Neuronal stem cell (in vitro differentiated cells): ENCODE measurements at regions not wholly inside any gene's neighbourhood (a gene's known extent, or its start where the extent isn't known, plus 50 kb on each side); places are given as distances from the start of the nearest gene placed in this dataset.

Experiments
- DNase-seq: peaks from one replicate; pipeline ENCODE4 v3.0.0-alpha.2; 2013; ENCODE audit warnings: low spot score
- H2AFZ ChIP-seq: one replicate; pipeline ENCODE4 v1.6.1; 2013; ENCODE audit warnings: mild to moderate bottlenecking, low read length, inconsistent platforms
- H2AK5ac ChIP-seq: 2 replicates; pipeline ENCODE4 v1.6.1; 2013; ENCODE audit warnings: low read depth, mild to moderate bottlenecking, inconsistent platforms, low read length, moderate library complexity, mixed read lengths
- H2BK120ac ChIP-seq: 2 replicates; pipeline ENCODE4 v1.6.1; 2013; ENCODE audit warnings: low read depth, mild to moderate bottlenecking, inconsistent platforms, low read length, moderate library complexity, mixed read lengths
- H2BK12ac ChIP-seq: one replicate; pipeline ENCODE4 v1.6.1; 2013; ENCODE audit warnings: low read length, inconsistent platforms
- H2BK15ac ChIP-seq: 2 replicates; pipeline ENCODE4 v1.6.1; 2013; ENCODE audit warnings: mild to moderate bottlenecking, low read length, inconsistent platforms, mixed read lengths
- H2BK5ac ChIP-seq: one replicate; pipeline ENCODE4 v1.6.1; 2013; ENCODE audit warnings: inconsistent platforms, mild to moderate bottlenecking, low read length, moderate library complexity
- H3K14ac ChIP-seq: one replicate; pipeline ENCODE4 v1.6.1; 2013; ENCODE audit warnings: low read length, inconsistent platforms
- H3K18ac ChIP-seq: 2 replicates; pipeline ENCODE4 v1.6.1; 2013; ENCODE audit warnings: low read length, inconsistent platforms
- H3K23ac ChIP-seq: 2 replicates; pipeline ENCODE4 v1.6.1; 2013; ENCODE audit warnings: low read depth, mild to moderate bottlenecking, mixed read lengths, low read length, inconsistent platforms; ENCODE audit not compliant: poor library complexity
- H3K27ac ChIP-seq: replicated peaks from 3 replicates; pipeline ENCODE4 v1.5.1; 2013; ENCODE audit warnings: low read length, inconsistent platforms
- H3K27me3 ChIP-seq, 3 experiments: 2 replicates each; pipeline ENCODE4 v1.6.1; 2013; ENCODE audit warnings: low read length in 3 of 3, mild to moderate bottlenecking in 2 of 3, inconsistent platforms in 1 of 3, low read depth in 1 of 3, mixed read lengths in 1 of 3, moderate library complexity in 1 of 3; ENCODE audit not compliant: control insufficient read depth in 3 of 3, insufficient read depth in 3 of 3
- H3K36me3 ChIP-seq, 2 donors: replicated peaks in 1 of 2; 2 replicates each; pipeline ENCODE4 v1.6.1; 2013; ENCODE audit warnings: low read length in 2 of 2; ENCODE audit not compliant: control insufficient read depth in 2 of 2, insufficient read depth in 2 of 2
- H3K4ac ChIP-seq: 2 replicates; pipeline ENCODE4 v1.6.1; 2013; ENCODE audit warnings: inconsistent platforms, mild to moderate bottlenecking, low read length, moderate library complexity
- H3K4me1 ChIP-seq, 2 donors: 1 replicate in 1 of 2; 2 replicates in 1 of 2; pipeline ENCODE4 v1.6.1; 2013; ENCODE audit warnings: low read length in 2 of 2, low read depth in 1 of 2; ENCODE audit not compliant: control insufficient read depth in 2 of 2, insufficient read depth in 1 of 2
- H3K4me2 ChIP-seq: one replicate; pipeline ENCODE4 v1.6.1; 2013; ENCODE audit warnings: mild to moderate bottlenecking, low read length, inconsistent platforms; ENCODE audit not compliant: insufficient read depth, poor library complexity, severe bottlenecking
- H3K4me3 ChIP-seq, 2 donors: 2 replicates each; pipeline ENCODE4 v1.5.1; 2013; ENCODE audit warnings: low read length in 2 of 2, mild to moderate bottlenecking in 2 of 2, inconsistent platforms in 1 of 2, moderate library complexity in 1 of 2
- H3K79me1 ChIP-seq: one replicate; pipeline ENCODE4 v1.6.1; 2013; ENCODE audit warnings: low read depth, mild to moderate bottlenecking, inconsistent platforms, low read length, moderate library complexity
- H3K9ac ChIP-seq: one replicate; pipeline ENCODE4 v1.6.1; 2013; ENCODE audit warnings: mild to moderate bottlenecking, low read depth, low read length, inconsistent platforms; ENCODE audit not compliant: poor library complexity
- H3K9me3 ChIP-seq, 2 donors: replicated peaks in 1 of 2; 2 replicates each; pipeline versions ENCODE3 to v1.6.1; 2013; ENCODE audit warnings: low read length in 2 of 2, mild to moderate bottlenecking in 2 of 2, inconsistent platforms in 1 of 2, low read depth in 1 of 2, mixed read lengths in 1 of 2, moderate library complexity in 1 of 2; ENCODE audit not compliant: control insufficient read depth in 2 of 2, insufficient read depth in 1 of 2
- H4K8ac ChIP-seq: one replicate; pipeline ENCODE4 v1.6.1; 2013; ENCODE audit warnings: low read depth, mild to moderate bottlenecking, inconsistent platforms, low read length, moderate library complexity
- H4K91ac ChIP-seq: one replicate; pipeline ENCODE4 v1.6.1; 2013; ENCODE audit warnings: low read length, low read depth, mild to moderate bottlenecking, inconsistent platforms; ENCODE audit not compliant: poor library complexity
- WGBS, 2 donors: extraction: QIAGEN DNeasy Blood & Tissue Kit; methylation state at CpG; one replicate each; pipeline ENCODE4 v1.1.7; 2013; ENCODE audit warnings: missing lambda C conversion rate in 2 of 2, mixed read lengths in 1 of 2; ENCODE audit not compliant: insufficient read length in 2 of 2, insufficient replicate concordance in 1 of 2; ENCODE audit errors: extremely low coverage in 2 of 2; 5-methylcytosine and 5-hydroxymethylcytosine counted together

DNA sequence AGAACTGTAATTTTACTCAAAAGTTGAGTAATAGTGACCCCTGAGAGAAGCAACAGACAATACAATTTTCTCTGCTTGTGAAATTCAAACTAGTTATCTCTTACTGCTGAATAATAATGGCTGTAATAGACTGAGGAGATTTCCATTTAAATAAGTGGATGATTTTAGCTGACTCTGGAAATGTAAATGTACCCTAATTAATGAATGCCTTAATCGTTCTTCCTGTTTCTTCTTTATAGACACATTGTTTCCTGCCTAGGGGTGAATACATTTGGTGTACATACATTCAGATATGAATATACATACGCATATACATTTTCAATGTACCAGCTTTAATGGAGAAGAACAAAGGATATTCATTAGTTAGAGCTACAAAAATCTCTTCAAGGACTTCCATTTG is 611.9 kb downstream of the TFAP2B start:
- Histone ChIP-seq H3K4ac (no peak overlapping the region), H3K36me3 (no peaks in the 10 kb centered on the region), H3K27ac (no peak overlapping the region), H2BK12ac (no peak overlapping the region), H2AK5ac (no peak overlapping the region), H3K4me2 (no peak overlapping the region), H2BK120ac (no peak overlapping the region), H3K14ac (no peak overlapping the region), H3K18ac (no peak overlapping the region), H3K9ac (no peak overlapping the region), H2BK5ac (no peak overlapping the region), H3K79me1 (no peaks in the 10 kb centered on the region), H3K4me3 (no peak overlapping the region), H3K4me1 (peaks cover 4 to 6% of the 10 kb centered on the region in 2 donors), H3K23ac (no peak overlapping the region), H4K91ac (no peak overlapping the region), H3K9me3 (no peaks in the 10 kb centered on the region), H2BK15ac (no peak overlapping the region), H3K27me3 (no peaks in the 10 kb centered on the region), H2AFZ (no peak overlapping the region), H4K8ac (no peak overlapping the region)
- WGBS, 2 donors: no CpG with 5 or more reads among the region's 2 CpGs
- DNase-seq: no peak

- H3K4ac ChIP-seq: no peak overlapping the region
- no peaks in the 10 kb centered on the region for H3K27me3 ChIP-seq
- WGBS, 2 donors: no CpG with 5 or more reads among the region's 3 CpGs
These were observed 613.8 kb downstream of the TFAP2B start for GRCh38 chr6:51432481-51432880.

GRCh38 chr6:51450248-51450957 is 631.7 kb downstream of the TFAP2B start:
- H3K9me3 ChIP-seq: peaks cover 0 to 1% of the 10 kb centered on the region in 2 donors
- H3K4me2 ChIP-seq: no peak overlapping the region
- no peaks in the 10 kb centered on the region for H3K79me1 ChIP-seq
- H3K4ac ChIP-seq: no peak overlapping the region
- no peak overlapping the region for H3K18ac ChIP-seq
- no peak overlapping the region for H2BK15ac ChIP-seq
- H4K8ac ChIP-seq: no peak overlapping the region
- H3K27me3 ChIP-seq: no peaks in the 10 kb centered on the region
- H2AFZ ChIP-seq: no peak overlapping the region
- H3K4me1 ChIP-seq: peaks cover 2 to 5% of the 10 kb centered on the region in 2 donors
- no peak overlapping the region for H3K14ac ChIP-seq
- no peak overlapping the region for H2AK5ac ChIP-seq
- no peak overlapping the region for H3K23ac ChIP-seq
- DNase-seq: no peak
- no peaks in the 10 kb centered on the region for H3K36me3 ChIP-seq
- WGBS, 2 donors: no CpG with 5 or more reads among the region's 3 CpGs
- no peak overlapping the region for H4K91ac ChIP-seq
- no peak overlapping the region for H3K27ac ChIP-seq
- H3K4me3 ChIP-seq: no peak overlapping the region
- no peak overlapping the region for H2BK5ac ChIP-seq
- no peak overlapping the region for H2BK120ac ChIP-seq
- no peak overlapping the region for H2BK12ac ChIP-seq
- H3K9ac ChIP-seq: no peak overlapping the region

More at GRCh38 chr6:51432481-51432880, 613.8 kb downstream of the TFAP2B start:
- no peak overlapping the region for H2BK15ac ChIP-seq
- no peak overlapping the region for H3K4me3 ChIP-seq
- H3K14ac ChIP-seq: no peak overlapping the region
- no peak overlapping the region for H2AFZ ChIP-seq
- H4K8ac ChIP-seq: no peak overlapping the region
- H3K4me1 ChIP-seq: peaks cover 5 to 6% of the 10 kb centered on the region in 2 donors
- H3K18ac ChIP-seq: no peak overlapping the region
- H3K9ac ChIP-seq: no peak overlapping the region
- H3K36me3 ChIP-seq: no peaks in the 10 kb centered on the region
- H2AK5ac ChIP-seq: no peak overlapping the region
- no peak overlapping the region for H2BK12ac ChIP-seq
- H2BK5ac ChIP-seq: no peak overlapping the region
- no peaks in the 10 kb centered on the region for H3K79me1 ChIP-seq
- H3K9me3 ChIP-seq: no peaks in the 10 kb centered on the region
- H3K23ac ChIP-seq: no peak overlapping the region
- no peak overlapping the region for H4K91ac ChIP-seq
- no peak overlapping the region for H3K27ac ChIP-seq
- H2BK120ac ChIP-seq: no peak overlapping the region
- no peak overlapping the region for H3K4me2 ChIP-seq
- no peak for DNase-seq

GRCh38 chr6:51450958-51451357 is 632.3 kb downstream of the TFAP2B start:
- Histone ChIP-seq H3K4me2 (no peak overlapping the region), H2BK15ac (no peak overlapping the region), H3K14ac (no peak overlapping the region), H3K4me3 (no peak overlapping the region), H3K4me1 (peaks cover 2 to 5% of the 10 kb centered on the region in 2 donors), H3K4ac (no peak overlapping the region), H2BK5ac (no peak overlapping the region), H3K79me1 (no peaks in the 10 kb centered on the region), H4K8ac (no peak overlapping the region), H2AK5ac (no peak overlapping the region), H3K9ac (no peak overlapping the region), H2AFZ (no peak overlapping the region), H3K27ac (no peak overlapping the region), H2BK120ac (no peak overlapping the region), H3K23ac (no peak overlapping the region), H3K36me3 (no peaks in the 10 kb centered on the region), H3K27me3 (no peaks in the 10 kb centered on the region), H3K9me3 (peaks cover 0 to 1% of the 10 kb centered on the region in 2 donors), H4K91ac (no peak overlapping the region), H2BK12ac (no peak overlapping the region), H3K18ac (no peak overlapping the region)
- no peak for DNase-seq
- no CpG with 5 or more reads among the region's 1 CpG for WGBS, 2 donors
